Stomach (tissue), 8 donors: ENCODE measurements at regions not wholly inside any gene's neighbourhood (a gene's known extent, or its start where the extent isn't known, plus 50 kb on each side); places are given as distances from the start of the nearest gene placed in this dataset.
"Not testable (repeated sequence)": the region's sequence is repeated elsewhere in the genome, so short reads cannot be mapped to it uniquely, and the experiment has no call there.

Source experiments
- DNase-seq, 2 donors: peaks; one replicate each; pipeline versions ENCODE4 v3.0.0 to v3.0.0-alpha.2; 2013 to 2019
- H3K27ac ChIP-seq, 5 donors: fragments of 200-600 bp in 4 of 5; sonication (generic) in 4 of 5; one replicate each; pipeline ENCODE4 v1.5.1; 2013 to 2019; ENCODE audit warnings: mild to moderate bottlenecking in 1 of 5, moderate library complexity in 1 of 5
- H3K27me3 ChIP-seq, 3 donors: fragments of 200-600 bp; sonication (generic); one replicate each; pipeline ENCODE4 v1.5.1; 2017 to 2019; ENCODE audit warnings: mixed run types in 1 of 3
- H3K36me3 ChIP-seq, 4 donors: fragments of 200-600 bp; sonication (generic); 1 replicate in 3 of 4; 2 replicates in 1 of 4; pipeline ENCODE4 v1.5.1; 2016 to 2019
- H3K4me1 ChIP-seq, 4 donors: fragments of 200-600 bp; sonication (generic); one replicate each; pipeline ENCODE4 v1.5.1; 2016 to 2019
- H3K4me3 ChIP-seq, 4 donors: fragments of 200-600 bp; sonication (generic) in 3 of 4; one replicate each; pipeline ENCODE4 v1.5.1; 2016 to 2019; ENCODE audit warnings: mild to moderate bottlenecking in 1 of 4
- H3K9me3 ChIP-seq, 4 donors: fragments of 200-600 bp; sonication (generic); one replicate each; pipeline ENCODE4 v1.5.1; 2016 to 2019
- CTCF ChIP-seq, 7 experiments: fragments of 450-650 bp in 4 of 7; fragments of 200-600 bp in 3 of 7; sonication (generic) in 3 of 7; IDR thresholded peaks; one replicate each; pipeline ENCODE4 v1.5.1; 2016 to 2019; ENCODE audit warnings: antibody characterized with exemption in 7 of 7, control low read depth in 2 of 7, mild to moderate bottlenecking in 1 of 7
- WGBS, 5 donors: extraction: QIAGEN DNeasy Blood & Tissue Kit in 3 of 5; methylation state at CpG; one replicate each; pipeline versions ENCODE4 v1.1.5 to v1.1.7; 2013 to 2018; 5-methylcytosine and 5-hydroxymethylcytosine counted together
- intact Hi-C: fragments of 100-400 bp; cut with DNase I; formaldehyde crosslinking; loops from one replicate; pipeline ENCODE4 v1.15.1; 2023; ENCODE audit warnings: low total_unique reads
- donor health status: healthy with polysubstance abuse.
- donor health status: Bipolar disorder and iron deficiency.
- donor health status: healthy.

GRCh38 chr5:177909261-177909660, 86.8 kb downstream of the PROP1 start:
- H3K27ac ChIP-seq, H3K9me3 ChIP-seq, H3K4me1 ChIP-seq, H3K27me3 ChIP-seq, DNase-seq, H3K36me3 ChIP-seq, intact Hi-C loops, H3K4me3 ChIP-seq: not testable (repeated sequence)
- 82 to 100% (median 89%) methylated on average over 2 of the region's 2 CpGs for WGBS, 5 donors

GRCh38 chr5:177902806-177903205, 93.2 kb downstream of the PROP1 start:
- WGBS, 5 donors, result 83 to 86% (median 84%) methylated on average over 1 to 2 of the region's 3 CpGs; no CpG with 5 or more reads in 1 of the 5 donors
- not testable (repeated sequence) for DNase-seq

GRCh38 chr5:177900066-177900465, 96.0 kb downstream of the PROP1 start:
- DNase-seq, H3K4me3 ChIP-seq, H3K27ac ChIP-seq, H3K9me3 ChIP-seq, H3K27me3 ChIP-seq, H3K36me3 ChIP-seq, H3K4me1 ChIP-seq, intact Hi-C loops: not testable (repeated sequence)
- 87 to 97% (median 88%) methylated on average over 2 to 3 of the region's 6 CpGs; no CpG with 5 or more reads in 2 of the 5 donors for WGBS, 5 donors

More at GRCh38 chr5:177902806-177903205, 93.2 kb downstream of the PROP1 start:
- H3K36me3 ChIP-seq, H3K9me3 ChIP-seq, H3K4me1 ChIP-seq, H3K4me3 ChIP-seq, H3K27ac ChIP-seq, H3K27me3 ChIP-seq, intact Hi-C loops: not testable (repeated sequence)

GRCh38 chr5:177894681-177895453, 101.2 kb downstream of the PROP1 start:
- intact Hi-C loops, H3K4me3 ChIP-seq, H3K36me3 ChIP-seq, H3K27ac ChIP-seq, H3K27me3 ChIP-seq, DNase-seq, H3K9me3 ChIP-seq, H3K4me1 ChIP-seq: not testable (repeated sequence)
- 32 to 71% (median 63%) methylated on average over 1 to 4 of the region's 9 CpGs; no CpG with 5 or more reads in 1 of the 5 donors for WGBS, 5 donors

GRCh38 chr5:177892357-177892665, 103.7 kb downstream of the PROP1 start:
- not testable (repeated sequence) for H3K4me3 ChIP-seq, H3K36me3 ChIP-seq
- 75 to 94% (median 86%) methylated on average over 4 of the region's 4 CpGs for WGBS, 5 donors

GRCh38 chr5:177891547-177892356, 104.3 kb downstream of the PROP1 start:
- H3K36me3 ChIP-seq, H3K4me1 ChIP-seq, H3K9me3 ChIP-seq, H3K4me3 ChIP-seq, intact Hi-C loops, H3K27me3 ChIP-seq: not testable (repeated sequence)
- DNase-seq, result peak in 1 of 2 donors; percentile 36
- H3K27ac ChIP-seq, result peak overlapping the region in 1 of 5 donors; percentile 24
- 11 to 60% (median 21%) methylated on average over 1 to 6 of the region's 11 CpGs for WGBS, 5 donors
- TF ChIP-seq CTCF (IDR thresholded peaks at IDR 0.05), result peak in 2 of 7 experiments; percentile 16 to 26

More at GRCh38 chr5:177892357-177892665, 103.7 kb downstream of the PROP1 start:
- H3K9me3 ChIP-seq, DNase-seq, H3K27me3 ChIP-seq, H3K27ac ChIP-seq, intact Hi-C loops, H3K4me1 ChIP-seq: not testable (repeated sequence)

GRCh38 chr5:177883295-177883694, 100.6 kb upstream of the FAM153A start:
- H3K27me3 ChIP-seq, intact Hi-C loops, H3K27ac ChIP-seq, DNase-seq, H3K4me1 ChIP-seq, H3K9me3 ChIP-seq, H3K4me3 ChIP-seq: not testable (repeated sequence)
- peaks cover 4 to 17% (median 12%) of the 10 kb centered on the region in 4 donors for H3K36me3 ChIP-seq
- 82 to 93% (median 91%) methylated on average over 8 of the region's 8 CpGs for WGBS, 5 donors

- intact Hi-C loops, H3K36me3 ChIP-seq, DNase-seq, H3K27ac ChIP-seq, H3K4me1 ChIP-seq, H3K27me3 ChIP-seq, H3K9me3 ChIP-seq: not testable (repeated sequence)
- H3K4me3 ChIP-seq, result peak overlapping the region in 3 of 4 donors; percentile 43 to 46 (median 45)
- WGBS, 5 donors, result 0% methylated on average over 1 to 6 of the region's 15 CpGs
These were observed 93.2 kb upstream of the FAM153A start for GRCh38 chr5:177875900-177876238.

GRCh38 chr5:177875013-177875899, 92.6 kb upstream of the FAM153A start:
- WGBS, 5 donors, result 0 to 10% (median 2%) methylated on average over 1 to 22 of the region's 56 CpGs
- H3K4me1 ChIP-seq, H3K36me3 ChIP-seq, H3K27me3 ChIP-seq, H3K9me3 ChIP-seq, intact Hi-C loops, DNase-seq, H3K27ac ChIP-seq: not testable (repeated sequence)
- H3K4me3 ChIP-seq, result peak overlapping the region in 3 of 4 donors; percentile 43 to 46 (median 45)

- DNase-seq, H3K27me3 ChIP-seq, H3K27ac ChIP-seq, H3K4me3 ChIP-seq, H3K36me3 ChIP-seq, intact Hi-C loops, H3K9me3 ChIP-seq, H3K4me1 ChIP-seq: not testable (repeated sequence)
- WGBS, 5 donors, result 54 to 69% (median 65%) methylated on average over 6 to 7 of the region's 18 CpGs; no CpG with 5 or more reads in 2 of the 5 donors
These were observed 81.2 kb upstream of the FAM153A start for GRCh38 chr5:177863822-177864446.
